ENCODE measurements at regions not wholly inside any gene's neighbourhood (a gene's known extent, or its start where the extent isn't known, plus 50 kb on each side); places are given as distances from the start of the nearest gene placed in this dataset.

- TF ChIP-seq POLR2A (IDR thresholded peaks at IDR 0.05) (no peak), CTCF (IDR thresholded peaks at IDR 0.05 in 4 of 5, conservative IDR thresholded peaks at IDR 0.05 in 1 of 5) (no peak)
These were observed 182.5 kb downstream of the POU4F1 start for GRCh38 chr13:78420814-78421213.
